ENCODE measurements at regions not wholly inside any gene's neighbourhood (a gene's known extent, or its start where the extent isn't known, plus 50 kb on each side); places are given as distances from the start of the nearest gene placed in this dataset.

DNA sequence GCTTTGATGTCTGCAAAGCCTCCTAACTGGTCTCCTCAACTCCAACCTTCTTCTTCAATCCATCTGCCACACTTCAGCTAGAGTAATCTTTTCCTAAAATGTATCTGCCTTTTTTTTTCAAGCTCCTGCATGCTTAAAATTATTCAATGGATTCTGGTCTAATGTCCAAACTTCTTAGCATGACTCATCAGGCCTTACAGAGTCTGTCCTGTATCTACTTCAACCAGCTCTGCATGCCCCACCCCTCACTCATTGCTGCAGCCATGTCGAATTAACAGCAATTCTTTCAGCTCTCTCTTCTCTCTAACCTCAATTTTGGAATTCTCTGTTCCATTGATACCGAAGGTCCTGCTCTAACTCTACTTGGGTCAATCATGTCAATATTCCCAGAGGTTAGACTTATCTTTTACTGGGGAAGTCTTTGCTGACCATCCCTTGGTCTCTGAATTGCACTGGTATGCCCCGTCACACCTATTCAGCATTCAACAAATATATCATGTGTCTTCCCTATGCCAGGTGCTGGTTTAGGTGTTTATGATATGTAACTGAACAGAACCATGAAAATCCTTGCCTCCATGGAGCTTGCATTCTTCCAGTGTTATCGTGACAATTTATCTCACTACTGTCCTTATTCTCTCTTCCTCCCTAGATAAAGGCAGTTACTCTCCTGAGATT lies 88.5 kb upstream of the NANOGP8 start (continued):
- no peak for TF ChIP-seq ZC3H4 (CRISPR knock-in tag; IDR thresholded peaks at IDR 0.05; ENCODE audit: borderline replicate concordance)
- TF ChIP-seq, protein P1, sequence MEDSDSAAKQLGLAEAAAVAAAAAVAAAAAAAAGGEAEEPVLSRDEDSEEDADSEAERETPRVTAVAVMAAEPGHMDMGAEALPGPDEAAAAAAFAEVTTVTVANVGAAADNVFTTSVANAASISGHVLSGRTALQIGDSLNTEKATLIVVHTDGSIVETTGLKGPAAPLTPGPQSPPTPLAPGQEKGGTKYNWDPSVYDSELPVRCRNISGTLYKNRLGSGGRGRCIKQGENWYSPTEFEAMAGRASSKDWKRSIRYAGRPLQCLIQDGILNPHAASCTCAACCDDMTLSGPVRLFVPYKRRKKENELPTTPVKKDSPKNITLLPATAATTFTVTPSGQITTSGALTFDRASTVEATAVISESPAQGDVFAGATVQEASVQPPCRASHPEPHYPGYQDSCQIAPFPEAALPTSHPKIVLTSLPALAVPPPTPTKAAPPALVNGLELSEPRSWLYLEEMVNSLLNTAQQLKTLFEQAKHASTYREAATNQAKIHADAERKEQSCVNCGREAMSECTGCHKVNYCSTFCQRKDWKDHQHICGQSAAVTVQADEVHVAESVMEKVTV (CRISPR knock-in tag; IDR thresholded peaks at IDR 0.05): no peak
- TF ChIP-seq, protein P2, sequence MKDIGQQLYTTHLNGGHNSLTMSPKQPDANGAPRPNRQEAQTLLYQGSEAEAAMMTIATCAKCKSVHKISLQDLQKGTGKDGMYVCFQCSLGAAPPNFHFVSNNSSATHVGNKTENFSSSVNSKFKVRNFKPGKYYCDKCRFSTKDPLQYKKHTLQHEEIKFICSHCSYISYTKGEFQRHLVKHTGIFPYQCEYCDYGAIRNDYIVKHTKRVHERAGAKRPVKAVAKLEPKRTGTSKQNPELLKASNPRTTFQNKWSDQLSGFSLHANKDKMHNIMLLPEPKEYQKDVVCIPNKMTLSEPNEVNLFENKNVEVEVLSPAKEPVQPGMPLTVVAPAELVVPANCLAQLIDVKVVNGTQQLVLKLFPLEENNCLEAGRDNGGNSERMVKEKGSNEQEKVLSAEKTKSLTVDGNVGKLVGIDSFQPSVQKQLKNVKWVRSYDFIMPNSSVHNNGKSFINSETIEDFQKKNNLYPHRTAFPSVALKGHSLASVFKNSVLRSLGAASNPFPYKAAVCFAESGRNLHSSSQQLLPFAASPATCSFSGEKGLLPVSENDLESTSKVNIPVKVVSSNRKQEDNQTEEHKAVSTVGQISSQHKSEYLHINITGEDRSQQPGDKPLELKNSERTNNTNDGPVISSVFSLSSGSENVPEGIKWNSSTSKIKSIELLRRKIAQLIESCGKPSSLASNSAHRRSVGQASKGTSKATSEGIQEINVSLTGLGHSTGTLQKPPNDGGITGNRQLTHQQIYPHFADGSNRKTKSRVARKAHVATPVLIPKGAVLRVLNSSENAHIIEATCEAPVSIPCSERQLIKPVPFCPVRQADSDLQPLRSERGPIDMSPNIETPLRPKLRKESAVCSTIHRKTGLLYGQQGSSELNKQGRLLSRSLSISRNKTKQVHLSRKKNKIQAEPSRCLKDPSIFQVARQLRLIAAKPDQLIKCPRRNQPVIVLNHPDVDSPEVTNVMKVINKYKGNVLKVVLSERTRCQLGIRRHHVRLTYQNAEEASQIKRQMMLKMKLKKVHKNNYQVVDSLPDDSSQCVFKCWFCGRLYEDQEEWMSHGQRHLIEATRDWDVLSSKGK (CRISPR knock-in tag; IDR thresholded peaks at IDR 0.05): no peak
- no peak for TF ChIP-seq PRPF4 (IDR thresholded peaks at IDR 0.05; ENCODE audit: insufficient read depth, low read depth, low read length, poor library complexity, severe bottlenecking)
- peak; percentile 81 for TF ChIP-seq FOSL1 (tag; conservative IDR thresholded peaks at IDR 0.05)
- TF ChIP-seq, protein P3, sequence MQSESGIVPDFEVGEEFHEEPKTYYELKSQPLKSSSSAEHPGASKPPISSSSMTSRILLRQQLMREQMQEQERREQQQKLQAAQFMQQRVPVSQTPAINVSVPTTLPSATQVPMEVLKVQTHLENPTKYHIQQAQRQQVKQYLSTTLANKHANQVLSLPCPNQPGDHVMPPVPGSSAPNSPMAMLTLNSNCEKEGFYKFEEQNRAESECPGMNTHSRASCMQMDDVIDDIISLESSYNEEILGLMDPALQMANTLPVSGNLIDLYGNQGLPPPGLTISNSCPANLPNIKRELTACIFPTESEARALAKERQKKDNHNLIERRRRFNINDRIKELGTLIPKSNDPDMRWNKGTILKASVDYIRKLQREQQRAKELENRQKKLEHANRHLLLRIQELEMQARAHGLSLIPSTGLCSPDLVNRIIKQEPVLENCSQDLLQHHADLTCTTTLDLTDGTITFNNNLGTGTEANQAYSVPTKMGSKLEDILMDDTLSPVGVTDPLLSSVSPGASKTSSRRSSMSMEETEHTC (IDR thresholded peaks at IDR 0.05): no peak
- no peak for TF ChIP-seq SMC3 (conservative IDR thresholded peaks at IDR 0.05; ENCODE audit: insufficient read depth, low read depth, low read length)
- no peak for TF ChIP-seq MCM3 (IDR thresholded peaks at IDR 0.05)
- no peak for TF ChIP-seq POLR2H (tag; IDR thresholded peaks at IDR 0.05; ENCODE audit: low read depth)
- no peak for TF ChIP-seq GATAD2B (IDR thresholded peaks at IDR 0.05; ENCODE audit: borderline replicate concordance)
- no peak for TF ChIP-seq ZSCAN29 (IDR thresholded peaks at IDR 0.05)
- TF ChIP-seq ZC3H11A (IDR thresholded peaks at IDR 0.05; ENCODE audit: low read depth, low read length): no peak
- no peak for TF ChIP-seq ZNF766 (CRISPR knock-in tag; conservative IDR thresholded peaks at IDR 0.05)
- TF ChIP-seq SMARCB1 (IDR thresholded peaks at IDR 0.05; ENCODE audit: insufficient read length, low read depth): no peak
- TF ChIP-seq DPF2 (IDR thresholded peaks at IDR 0.05): peak; percentile 89
- TF ChIP-seq CBX3 (IDR thresholded peaks at IDR 0.05; ENCODE audit: borderline replicate concordance in 1 of 2, low read length in 2 of 2): peak in 1 of 2 experiments; percentile 71; a peak in 2 of 3 replicates
- TF ChIP-seq SMAD4 (CRISPR knock-in tag; conservative IDR thresholded peaks at IDR 0.05): no peak
- TF ChIP-seq BMI1 (IDR thresholded peaks at IDR 0.05; ENCODE audit: low read length): no peak
- TF ChIP-seq ZNF282 (CRISPR knock-in tag; IDR thresholded peaks at IDR 0.05): no peak
- no peak for TF ChIP-seq PRMT5 (CRISPR knock-in tag; IDR thresholded peaks at IDR 0.05)
- no peak for TF ChIP-seq KLF10 (CRISPR knock-in tag; IDR thresholded peaks at IDR 0.05)
- TF ChIP-seq, protein P4, sequence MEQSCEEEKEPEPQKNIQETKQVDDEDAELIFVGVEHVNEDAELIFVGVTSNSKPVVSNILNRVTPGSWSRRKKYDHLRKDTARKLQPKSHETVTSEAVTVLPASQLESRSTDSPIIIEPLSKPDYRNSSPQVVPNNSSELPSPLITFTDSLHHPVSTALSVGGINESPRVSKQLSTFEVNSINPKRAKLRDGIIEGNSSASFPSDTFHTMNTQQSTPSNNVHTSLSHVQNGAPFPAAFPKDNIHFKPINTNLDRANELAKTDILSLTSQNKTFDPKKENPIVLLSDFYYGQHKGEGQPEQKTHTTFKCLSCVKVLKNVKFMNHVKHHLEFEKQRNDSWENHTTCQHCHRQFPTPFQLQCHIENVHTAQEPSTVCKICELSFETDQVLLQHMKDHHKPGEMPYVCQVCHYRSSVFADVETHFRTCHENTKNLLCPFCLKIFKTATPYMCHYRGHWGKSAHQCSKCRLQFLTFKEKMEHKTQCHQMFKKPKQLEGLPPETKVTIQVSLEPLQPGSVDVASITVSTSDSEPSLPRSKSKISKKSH (CRISPR knock-in tag; IDR thresholded peaks at IDR 0.05): no peak
- TF ChIP-seq MXI1 (IDR thresholded peaks at IDR 0.05; ENCODE audit: low read depth, low read length): no peak
